ENCODE measurements at regions not wholly inside any gene's neighbourhood (a gene's known extent, or its start where the extent isn't known, plus 50 kb on each side); places are given as distances from the start of the nearest gene placed in this dataset.

DNA sequence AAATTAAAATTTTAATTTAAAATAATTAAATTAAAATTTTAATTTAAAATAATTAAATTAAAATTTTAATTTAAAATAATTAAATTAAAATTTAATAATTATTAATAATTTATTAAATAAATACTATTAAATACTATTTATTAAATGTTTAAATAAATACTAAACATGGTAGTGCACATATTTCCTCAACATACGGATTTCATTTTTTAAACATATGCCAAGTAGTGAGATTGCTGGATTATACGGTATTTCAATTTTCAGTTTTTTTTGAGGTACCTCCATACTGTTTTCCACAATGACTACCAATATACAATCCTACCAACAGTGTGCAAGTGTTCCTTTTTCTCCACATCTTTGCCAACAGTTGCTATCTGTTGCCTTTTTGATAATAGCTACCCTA, 852.9 kb upstream of the CDH8 start:
- DNase-seq (no peak), ATAC-seq (ENCODE audit: poor library complexity) (no peak)
- ChIA-PET POLR2A (no interaction called here), CTCF (no interaction called here)
- H3K27me3 Mint-ChIP-seq, result no peaks in the 10 kb centered on the region
- H3K9me3 Mint-ChIP-seq, result peaks cover 19% of the 10 kb centered on the region
- Histone ChIP-seq H3K4me3 (ENCODE audit: low read length) (no peak overlapping the region), H3K9me3 (ENCODE audit: control insufficient read depth in 1 of 2, insufficient read depth in 1 of 2, low read length in 2 of 2) (peaks cover 3 to 10% of the 10 kb centered on the region in 2 experiments), H3K27me3 (ENCODE audit: control insufficient read depth in 1 of 2, insufficient read depth in 2 of 2, low read length in 2 of 2) (no peaks in the 10 kb centered on the region), H3K27ac (ENCODE audit: low read depth in 1 of 2, low read length in 2 of 2) (no peak overlapping the region), H3K36me3 (ENCODE audit: insufficient read depth, low read length) (no peaks in the 10 kb centered on the region), H3K4me1 (ENCODE audit: insufficient read depth, low read length) (no peaks in the 10 kb centered on the region)
- H3K36me3 Mint-ChIP-seq (ENCODE audit: low read depth), result no peaks in the 10 kb centered on the region
- no peak overlapping the region for H3K27ac Mint-ChIP-seq
- TF ChIP-seq, protein P1, sequence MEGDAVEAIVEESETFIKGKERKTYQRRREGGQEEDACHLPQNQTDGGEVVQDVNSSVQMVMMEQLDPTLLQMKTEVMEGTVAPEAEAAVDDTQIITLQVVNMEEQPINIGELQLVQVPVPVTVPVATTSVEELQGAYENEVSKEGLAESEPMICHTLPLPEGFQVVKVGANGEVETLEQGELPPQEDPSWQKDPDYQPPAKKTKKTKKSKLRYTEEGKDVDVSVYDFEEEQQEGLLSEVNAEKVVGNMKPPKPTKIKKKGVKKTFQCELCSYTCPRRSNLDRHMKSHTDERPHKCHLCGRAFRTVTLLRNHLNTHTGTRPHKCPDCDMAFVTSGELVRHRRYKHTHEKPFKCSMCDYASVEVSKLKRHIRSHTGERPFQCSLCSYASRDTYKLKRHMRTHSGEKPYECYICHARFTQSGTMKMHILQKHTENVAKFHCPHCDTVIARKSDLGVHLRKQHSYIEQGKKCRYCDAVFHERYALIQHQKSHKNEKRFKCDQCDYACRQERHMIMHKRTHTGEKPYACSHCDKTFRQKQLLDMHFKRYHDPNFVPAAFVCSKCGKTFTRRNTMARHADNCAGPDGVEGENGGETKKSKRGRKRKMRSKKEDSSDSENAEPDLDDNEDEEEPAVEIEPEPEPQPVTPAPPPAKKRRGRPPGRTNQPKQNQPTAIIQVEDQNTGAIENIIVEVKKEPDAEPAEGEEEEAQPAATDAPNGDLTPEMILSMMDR (IDR thresholded peaks at IDR 0.05), result no peak
- intact Hi-C loops (cut with DNase I, micrococcal nuclease), result no loop called here
- no peak overlapping the region for H3K4me3 Mint-ChIP-seq
- no peaks in the 10 kb centered on the region for H3K4me1 Mint-ChIP-seq (ENCODE audit: low read depth)

- Histone ChIP-seq H3K9me3 (ENCODE audit: control insufficient read depth in 1 of 2, insufficient read depth in 1 of 2, low read length in 2 of 2) (peaks cover 0 to 12% of the 10 kb centered on the region in 2 experiments), H3K36me3 (ENCODE audit: insufficient read depth, low read length) (no peaks in the 10 kb centered on the region), H3K4me3 (ENCODE audit: low read length) (no peak overlapping the region), H3K4me1 (ENCODE audit: insufficient read depth, low read length) (no peaks in the 10 kb centered on the region), H3K27ac (ENCODE audit: low read depth in 1 of 2, low read length in 2 of 2) (no peak overlapping the region), H3K27me3 (ENCODE audit: control insufficient read depth in 1 of 2, insufficient read depth in 2 of 2, low read length in 2 of 2) (no peaks in the 10 kb centered on the region)
- no peak for ATAC-seq (ENCODE audit: poor library complexity)
- Mint-ChIP-seq H3K4me1 (ENCODE audit: low read depth) (no peaks in the 10 kb centered on the region), H3K9me3 (peaks cover 12% of the 10 kb centered on the region), H3K36me3 (ENCODE audit: low read depth) (no peaks in the 10 kb centered on the region), H3K27me3 (no peaks in the 10 kb centered on the region), H3K4me3 (no peak overlapping the region), H3K27ac (no peak overlapping the region)
- ChIA-PET CTCF (no interaction called here), POLR2A (no interaction called here)
- DNase-seq, result no peak
- TF ChIP-seq, protein P1 (IDR thresholded peaks at IDR 0.05), result no peak
- intact Hi-C loops (cut with DNase I, micrococcal nuclease), result no loop called here
Observed at GRCh38 chr16:62883509-62883908, 847.3 kb upstream of the CDH8 start.

DNA sequence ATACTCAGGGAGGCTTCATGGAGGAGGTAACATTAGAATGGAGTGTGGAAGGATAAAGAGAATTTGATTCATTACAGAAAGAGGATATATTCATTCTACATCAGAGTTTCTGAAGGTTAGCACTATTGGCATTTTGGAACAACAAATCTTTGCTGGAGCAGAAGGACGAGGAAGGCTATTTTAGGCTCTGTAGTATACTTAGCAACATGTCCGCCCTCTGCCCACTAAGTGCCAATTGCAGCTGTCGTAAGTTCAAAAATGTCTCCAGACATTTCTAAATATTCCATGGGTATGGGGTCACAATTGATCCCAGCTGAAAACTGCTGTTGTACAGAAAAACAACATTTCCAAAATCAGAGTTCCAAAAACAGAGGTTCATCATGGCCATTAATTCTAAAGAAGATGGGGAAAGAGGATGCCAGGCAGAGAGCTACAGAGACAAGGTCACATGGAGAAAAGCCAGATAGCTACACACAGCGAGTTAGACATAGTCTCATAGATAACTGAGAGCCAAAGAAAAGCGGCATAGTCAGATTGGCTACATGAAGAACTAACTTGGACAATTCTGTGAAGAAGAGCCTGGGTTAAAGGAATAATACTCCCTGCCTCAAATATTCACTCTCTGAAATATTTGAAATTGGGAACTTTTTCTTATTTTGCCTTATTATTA, 846.4 kb upstream of the CDH8 start:
- ChIA-PET CTCF (no interaction called here), POLR2A (no interaction called here)
- Histone ChIP-seq H3K36me3 (ENCODE audit: insufficient read depth, low read length) (no peaks in the 10 kb centered on the region), H3K4me1 (ENCODE audit: insufficient read depth, low read length) (no peaks in the 10 kb centered on the region), H3K4me3 (ENCODE audit: low read length) (no peak overlapping the region), H3K27ac (ENCODE audit: low read depth in 1 of 2, low read length in 2 of 2) (no peak overlapping the region), H3K27me3 (ENCODE audit: control insufficient read depth in 1 of 2, insufficient read depth in 2 of 2, low read length in 2 of 2) (no peaks in the 10 kb centered on the region), H3K9me3 (ENCODE audit: control insufficient read depth in 1 of 2, insufficient read depth in 1 of 2, low read length in 2 of 2) (peaks cover 0 to 14% of the 10 kb centered on the region in 2 experiments)
- intact Hi-C loops (cut with DNase I, micrococcal nuclease), result no loop called here
- Mint-ChIP-seq H3K9me3 (peaks cover 10% of the 10 kb centered on the region), H3K36me3 (ENCODE audit: low read depth) (no peaks in the 10 kb centered on the region), H3K4me3 (no peak overlapping the region), H3K27ac (no peak overlapping the region), H3K4me1 (ENCODE audit: low read depth) (no peaks in the 10 kb centered on the region), H3K27me3 (no peaks in the 10 kb centered on the region)
- ATAC-seq (ENCODE audit: poor library complexity) (no peak), DNase-seq (no peak)
- TF ChIP-seq, protein P1 (IDR thresholded peaks at IDR 0.05), result no peak

Measured in CD4-positive, alpha-beta T cell (primary cell).